ENCODE measurements at regions not wholly inside any gene's neighbourhood (a gene's known extent, or its start where the extent isn't known, plus 50 kb on each side); places are given as distances from the start of the nearest gene placed in this dataset.
A peak's percentile ranks its signal among the peaks of the same experiment; 100 is the strongest.

GRCh38 chr14:61941421-61942150 is 179.4 kb downstream of the SNAPC1 start:
- Mint-ChIP-seq H3K4me1 (no peaks in the 10 kb centered on the region), H3K27me3 (peaks cover 10% of the 10 kb centered on the region), H3K27ac (no peak overlapping the region), H3K36me3 (no peaks in the 10 kb centered on the region), H3K4me3 (no peak overlapping the region), H3K9me3 (no peaks in the 10 kb centered on the region)
- no peak for ATAC-seq (ENCODE audit: low read depth)
- DNase-seq (ENCODE audit: low spot score in 2 of 2) = no peak

- DNase-seq (ENCODE audit: low spot score in 2 of 2) = no peak
- no peak overlapping the region for H3K27ac Mint-ChIP-seq
- H3K27me3 Mint-ChIP-seq = no peaks in the 10 kb centered on the region
- no peaks in the 10 kb centered on the region for H3K9me3 Mint-ChIP-seq
- no peak for ATAC-seq (ENCODE audit: low read depth)
- no peak overlapping the region for H3K4me3 Mint-ChIP-seq
- H3K36me3 Mint-ChIP-seq = no peaks in the 10 kb centered on the region
- H3K4me1 Mint-ChIP-seq = no peaks in the 10 kb centered on the region
Measured at GRCh38 chr14:61948376-61948775, 186.2 kb downstream of the SNAPC1 start.

GRCh38 chr14:61950340-61950739 is 188.1 kb downstream of the SNAPC1 start:
- Mint-ChIP-seq H3K27me3 (no peaks in the 10 kb centered on the region), H3K4me1 (no peaks in the 10 kb centered on the region), H3K4me3 (no peak overlapping the region), H3K9me3 (no peaks in the 10 kb centered on the region), H3K27ac (no peak overlapping the region), H3K36me3 (no peaks in the 10 kb centered on the region)
- ATAC-seq (ENCODE audit: low read depth) = no peak
- no peak for DNase-seq (ENCODE audit: low spot score in 2 of 2)

- ATAC-seq (ENCODE audit: low read depth) (no peak), DNase-seq (ENCODE audit: low spot score in 2 of 2) (no peak)
- peaks cover 1% of the 10 kb centered on the region for H3K27me3 Mint-ChIP-seq
- H3K4me1 Mint-ChIP-seq = no peaks in the 10 kb centered on the region
- H3K27ac Mint-ChIP-seq = no peak overlapping the region
- H3K36me3 Mint-ChIP-seq = no peaks in the 10 kb centered on the region
- no peak overlapping the region for H3K4me3 Mint-ChIP-seq
- peaks cover 1% of the 10 kb centered on the region for H3K9me3 Mint-ChIP-seq
Measured at GRCh38 chr14:61953602-61954001, 191.4 kb downstream of the SNAPC1 start.

- peaks cover 1% of the 10 kb centered on the region for H3K27me3 Mint-ChIP-seq
- H3K36me3 Mint-ChIP-seq = no peaks in the 10 kb centered on the region
- no peaks in the 10 kb centered on the region for H3K4me1 Mint-ChIP-seq
- no peak overlapping the region for H3K4me3 Mint-ChIP-seq
- no peak overlapping the region for H3K27ac Mint-ChIP-seq
- no peak for ATAC-seq (ENCODE audit: low read depth)
- peaks cover 1% of the 10 kb centered on the region for H3K9me3 Mint-ChIP-seq
- no peak for DNase-seq (ENCODE audit: low spot score in 2 of 2)
Measured at GRCh38 chr14:61954306-61954705, 192.1 kb downstream of the SNAPC1 start.

GRCh38 chr14:61956517-61956916 is 194.3 kb downstream of the SNAPC1 start:
- no peak for ATAC-seq (ENCODE audit: low read depth)
- Mint-ChIP-seq H3K27ac (no peak overlapping the region), H3K27me3 (peaks cover 4% of the 10 kb centered on the region)

GRCh38 chr14:61959348-61959747 is 197.1 kb downstream of the SNAPC1 start:
- H3K4me3 Mint-ChIP-seq = no peak overlapping the region
- H3K4me1 Mint-ChIP-seq = no peaks in the 10 kb centered on the region
- H3K9me3 Mint-ChIP-seq = peaks cover 1% of the 10 kb centered on the region
- DNase-seq (ENCODE audit: low spot score in 2 of 2) (no peak), ATAC-seq (ENCODE audit: low read depth) (no peak)
- H3K27me3 Mint-ChIP-seq = peaks cover 4% of the 10 kb centered on the region
- peaks cover 2% of the 10 kb centered on the region for H3K36me3 Mint-ChIP-seq
- no peak overlapping the region for H3K27ac Mint-ChIP-seq

More at GRCh38 chr14:61956517-61956916, 194.3 kb downstream of the SNAPC1 start:
- Mint-ChIP-seq H3K4me1 (no peaks in the 10 kb centered on the region), H3K4me3 (no peak overlapping the region), H3K9me3 (peaks cover 1% of the 10 kb centered on the region), H3K36me3 (no peaks in the 10 kb centered on the region)
- DNase-seq (ENCODE audit: low spot score in 2 of 2) = no peak

- ATAC-seq (ENCODE audit: low read depth) (no peak), DNase-seq (ENCODE audit: low spot score in 2 of 2) (no peak)
- Mint-ChIP-seq H3K4me3 (no peak overlapping the region), H3K27ac (no peak overlapping the region), H3K27me3 (peaks cover 4% of the 10 kb centered on the region), H3K9me3 (peaks cover 1% of the 10 kb centered on the region), H3K4me1 (no peaks in the 10 kb centered on the region), H3K36me3 (peaks cover 2% of the 10 kb centered on the region)
Measured at GRCh38 chr14:61961369-61961768, 199.1 kb downstream of the SNAPC1 start.

- Mint-ChIP-seq H3K9me3 (no peaks in the 10 kb centered on the region), H3K36me3 (peaks cover 2% of the 10 kb centered on the region), H3K4me3 (no peak overlapping the region), H3K4me1 (no peaks in the 10 kb centered on the region), H3K27ac (no peak overlapping the region), H3K27me3 (peaks cover 5% of the 10 kb centered on the region)
- ATAC-seq (ENCODE audit: low read depth) (no peak), DNase-seq (ENCODE audit: low spot score in 2 of 2) (no peak)
Measured at GRCh38 chr14:61963926-61964325, 201.7 kb downstream of the SNAPC1 start.

GRCh38 chr14:61965030-61965745 is 203.0 kb downstream of the SNAPC1 start:
- no peak for ATAC-seq (ENCODE audit: low read depth)
- peaks cover 5% of the 10 kb centered on the region for H3K27me3 Mint-ChIP-seq
- no peak overlapping the region for H3K4me3 Mint-ChIP-seq
- H3K27ac Mint-ChIP-seq = no peak overlapping the region
- no peaks in the 10 kb centered on the region for H3K4me1 Mint-ChIP-seq
- DNase-seq (ENCODE audit: low spot score in 2 of 2) = no peak
- H3K36me3 Mint-ChIP-seq = peaks cover 2% of the 10 kb centered on the region
- H3K9me3 Mint-ChIP-seq = no peaks in the 10 kb centered on the region

GRCh38 chr14:61968207-61968606 is 206.0 kb downstream of the SNAPC1 start:
- no peak overlapping the region for H3K4me3 Mint-ChIP-seq
- no peak overlapping the region for H3K27ac Mint-ChIP-seq
- peaks cover 3% of the 10 kb centered on the region for H3K27me3 Mint-ChIP-seq
- ATAC-seq (ENCODE audit: low read depth) = no peak
- no peaks in the 10 kb centered on the region for H3K9me3 Mint-ChIP-seq
- DNase-seq (ENCODE audit: low spot score in 2 of 2) = no peak
- H3K4me1 Mint-ChIP-seq = no peaks in the 10 kb centered on the region
- H3K36me3 Mint-ChIP-seq = no peaks in the 10 kb centered on the region

GRCh38 chr14:61972711-61973110 is 210.5 kb downstream of the SNAPC1 start:
- DNase-seq (ENCODE audit: low spot score in 2 of 2) (no peak), ATAC-seq (ENCODE audit: low read depth) (no peak)
- H3K9me3 Mint-ChIP-seq = peaks cover 12% of the 10 kb centered on the region
- H3K4me1 Mint-ChIP-seq = no peaks in the 10 kb centered on the region
- H3K27me3 Mint-ChIP-seq = peaks cover 6% of the 10 kb centered on the region
- H3K27ac Mint-ChIP-seq = no peak overlapping the region
- peaks cover 4% of the 10 kb centered on the region for H3K36me3 Mint-ChIP-seq
- no peak overlapping the region for H3K4me3 Mint-ChIP-seq

GRCh38 chr14:61973981-61974380 is 211.8 kb downstream of the SNAPC1 start:
- Mint-ChIP-seq H3K36me3 (peaks cover 4% of the 10 kb centered on the region), H3K27ac (peak overlapping the region; percentile 62), H3K9me3 (peaks cover 12% of the 10 kb centered on the region), H3K4me3 (no peak overlapping the region), H3K4me1 (no peaks in the 10 kb centered on the region), H3K27me3 (peaks cover 5% of the 10 kb centered on the region)
- DNase-seq (ENCODE audit: low spot score in 2 of 2) (no peak), ATAC-seq (ENCODE audit: low read depth) (no peak)

GRCh38 chr14:61977217-61977616 is 215.0 kb downstream of the SNAPC1 start:
- Mint-ChIP-seq H3K27me3 (peaks cover 4% of the 10 kb centered on the region), H3K4me3 (no peak overlapping the region), H3K4me1 (no peaks in the 10 kb centered on the region), H3K9me3 (peaks cover 14% of the 10 kb centered on the region), H3K36me3 (peaks cover 4% of the 10 kb centered on the region), H3K27ac (no peak overlapping the region)
- ATAC-seq (ENCODE audit: low read depth) (no peak), DNase-seq (ENCODE audit: low spot score in 2 of 2) (no peak)

- Mint-ChIP-seq H3K4me3 (no peak overlapping the region), H3K36me3 (no peaks in the 10 kb centered on the region)
- ATAC-seq (ENCODE audit: low read depth) = no peak
Measured at GRCh38 chr14:61988240-61988639, 226.0 kb downstream of the SNAPC1 start.

More at GRCh38 chr14:61988240-61988639, 226.0 kb downstream of the SNAPC1 start:
- Mint-ChIP-seq H3K27me3 (no peaks in the 10 kb centered on the region), H3K27ac (no peak overlapping the region), H3K9me3 (no peaks in the 10 kb centered on the region), H3K4me1 (no peaks in the 10 kb centered on the region)
- no peak for DNase-seq (ENCODE audit: low spot score in 2 of 2)

Measured in memory B cell (primary cell).